ENCODE measurements at regions not wholly inside any gene's neighbourhood (a gene's known extent, or its start where the extent isn't known, plus 50 kb on each side); places are given as distances from the start of the nearest gene placed in this dataset.
A peak's percentile ranks its signal among the peaks of the same experiment; 100 is the strongest.
"Not testable (repeated sequence)": the region's sequence is repeated elsewhere in the genome, so short reads cannot be mapped to it uniquely, and the experiment has no call there.

GRCh38 chr2:52337786-52338185 is 1305.9 kb upstream of the NRXN1 start:
- not testable (repeated sequence) for DNase-seq (ENCODE audit: extremely low spot score, insufficient read length, low read depth); FAIRE-seq

- no peak for DNase-seq (ENCODE audit: extremely low spot score, insufficient read length, low read depth)
- FAIRE-seq: no peak
These were observed 1305.0 kb upstream of the NRXN1 start for GRCh38 chr2:52336951-52337350.

- DNase-seq (ENCODE audit: extremely low spot score, insufficient read length, low read depth): no peak
- no peak for FAIRE-seq
These were observed 1303.8 kb upstream of the NRXN1 start for GRCh38 chr2:52335727-52336126.

GRCh38 chr2:52334185-52334584 is 1302.3 kb upstream of the NRXN1 start:
- FAIRE-seq: no peak
- no peak for DNase-seq (ENCODE audit: extremely low spot score, insufficient read length, low read depth)

GRCh38 chr2:52327641-52328040 is 1295.7 kb upstream of the NRXN1 start:
- FAIRE-seq: no peak

GRCh38 chr2:52314231-52314630 is 1282.3 kb upstream of the NRXN1 start:
- FAIRE-seq (no peak), DNase-seq (ENCODE audit: extremely low spot score, insufficient read length, low read depth) (no peak)

More at GRCh38 chr2:52327641-52328040, 1295.7 kb upstream of the NRXN1 start:
- DNase-seq (ENCODE audit: extremely low spot score, insufficient read length, low read depth): no peak

- FAIRE-seq (no peak), DNase-seq (ENCODE audit: extremely low spot score, insufficient read length, low read depth) (no peak)
These were observed 1280.6 kb upstream of the NRXN1 start for GRCh38 chr2:52312486-52312885.

GRCh38 chr2:52311862-52312261 is 1279.9 kb upstream of the NRXN1 start:
- DNase-seq (ENCODE audit: extremely low spot score, insufficient read length, low read depth): no peak
- no peak for FAIRE-seq

GRCh38 chr2:52308156-52308555 is 1276.2 kb upstream of the NRXN1 start:
- FAIRE-seq (no peak), DNase-seq (ENCODE audit: extremely low spot score, insufficient read length, low read depth) (no peak)

GRCh38 chr2:52294628-52295027 is 1262.7 kb upstream of the NRXN1 start:
- DNase-seq (ENCODE audit: extremely low spot score, insufficient read length, low read depth) (no peak), FAIRE-seq (no peak)

- FAIRE-seq (no peak), DNase-seq (ENCODE audit: extremely low spot score, insufficient read length, low read depth) (no peak)
These were observed 1260.9 kb upstream of the NRXN1 start for GRCh38 chr2:52292801-52293200.

- FAIRE-seq (no peak), DNase-seq (ENCODE audit: extremely low spot score, insufficient read length, low read depth) (no peak)
These were observed 1257.8 kb upstream of the NRXN1 start for GRCh38 chr2:52289741-52290140.

- DNase-seq (ENCODE audit: extremely low spot score, insufficient read length, low read depth) (no peak), FAIRE-seq (no peak)
These were observed 1256.7 kb upstream of the NRXN1 start for GRCh38 chr2:52288596-52288995.

GRCh38 chr2:52269696-52270485 is 1238.0 kb upstream of the NRXN1 start:
- FAIRE-seq: peak; percentile 45
- no peak for DNase-seq (ENCODE audit: extremely low spot score, insufficient read length, low read depth)

GRCh38 chr2:52264911-52265310 is 1233.0 kb upstream of the NRXN1 start:
- FAIRE-seq (no peak), DNase-seq (ENCODE audit: extremely low spot score, insufficient read length, low read depth) (no peak)

GRCh38 chr2:52264488-52264887 is 1232.6 kb upstream of the NRXN1 start:
- DNase-seq (ENCODE audit: extremely low spot score, insufficient read length, low read depth) (no peak), FAIRE-seq (no peak)

GRCh38 chr2:52260904-52261303 is 1229.0 kb upstream of the NRXN1 start:
- FAIRE-seq (no peak), DNase-seq (ENCODE audit: extremely low spot score, insufficient read length, low read depth) (no peak)

GRCh38 chr2:52258967-52259366 is 1227.0 kb upstream of the NRXN1 start:
- FAIRE-seq; DNase-seq (ENCODE audit: extremely low spot score, insufficient read length, low read depth): not testable (repeated sequence)

GRCh38 chr2:52258038-52258437 is 1226.1 kb upstream of the NRXN1 start:
- no peak for FAIRE-seq

GRCh38 chr2:52253416-52253980 is 1221.6 kb upstream of the NRXN1 start:
- DNase-seq (ENCODE audit: extremely low spot score, insufficient read length, low read depth) (no peak), FAIRE-seq (no peak)

More at GRCh38 chr2:52258038-52258437, 1226.1 kb upstream of the NRXN1 start:
- no peak for DNase-seq (ENCODE audit: extremely low spot score, insufficient read length, low read depth)

- DNase-seq (ENCODE audit: extremely low spot score, insufficient read length, low read depth) (no peak), FAIRE-seq (no peak)
These were observed 1206.8 kb upstream of the NRXN1 start for GRCh38 chr2:52238782-52239181.

GRCh38 chr2:52222128-52222527 is 1190.2 kb upstream of the NRXN1 start:
- DNase-seq (ENCODE audit: extremely low spot score, insufficient read length, low read depth) (no peak), FAIRE-seq (no peak)

All from GM18507 (cell line).